ENCODE measurements at regions not wholly inside any gene's neighbourhood (a gene's known extent, or its start where the extent isn't known, plus 50 kb on each side); places are given as distances from the start of the nearest gene placed in this dataset.

- TF ChIP-seq CTCF (IDR thresholded peaks at IDR 0.05; ENCODE audit: low read length): no peak
- no peak for TF ChIP-seq EZH2 (IDR thresholded peaks at IDR 0.05; ENCODE audit: borderline replicate concordance, low read length)
Observed at GRCh38 chr6:23784301-23784919, 341.6 kb upstream of the NRSN1 start.

Measured in OCI-LY1 (cell line).